Adrenal gland (tissue), 9 donors: ENCODE measurements at regions not wholly inside any gene's neighbourhood (a gene's known extent, or its start where the extent isn't known, plus 50 kb on each side); places are given as distances from the start of the nearest gene placed in this dataset.

Experiments
- DNase-seq, 7 donors: peaks; one replicate each; pipeline ENCODE4 v3.0.0-alpha.2; 2019 to 2020
- H3K27ac ChIP-seq, 5 donors: fragments of 200-600 bp; sonication (generic) in 4 of 5; 1 replicate in 3 of 5; 2 replicates in 2 of 5; pipeline versions ENCODE4 v1.5.1 to v1.8.0; 2016 to 2020; ENCODE audit warnings: mild to moderate bottlenecking in 1 of 5
- H3K27me3 ChIP-seq: fragments of 200-600 bp; 2 replicates; pipeline ENCODE4 v1.8.0; 2021
- H3K36me3 ChIP-seq, 2 donors: fragments of 200-600 bp; replicated peaks in 1 of 2; 1 replicate in 1 of 2; 2 replicates in 1 of 2; pipeline versions ENCODE4 v1.5.1 to v1.8.0; 2018 to 2022
- H3K4me1 ChIP-seq, 2 donors: fragments of 200-600 bp; replicated peaks in 1 of 2; 1 replicate in 1 of 2; 2 replicates in 1 of 2; pipeline versions ENCODE4 v1.5.1 to v1.8.0; 2018 to 2021
- H3K4me3 ChIP-seq, 4 donors: fragments of 200-600 bp; sonication (generic) in 3 of 4; one replicate each; pipeline ENCODE4 v1.5.1; 2016 to 2018
- H3K9me3 ChIP-seq, 3 donors: fragments of 200-600 bp; sonication (generic) in 1 of 3; replicated peaks in 1 of 3; 1 replicate in 2 of 3; 2 replicates in 1 of 3; pipeline versions ENCODE4 v1.5.1 to v1.8.0; 2016 to 2021
- POLR2A ChIP-seq, 2 donors: fragments of 450-650 bp; IDR thresholded peaks; one replicate each; pipeline ENCODE4 v1.6.1; 2017; ENCODE audit warnings: antibody characterized with exemption in 2 of 2, mild to moderate bottlenecking in 2 of 2, moderate library complexity in 1 of 2
- WGBS, 4 donors: extraction: QIAGEN DNeasy Blood & Tissue Kit in 2 of 4; methylation state at CpG; one replicate each; pipeline versions ENCODE4 v1.1.5 to v1.1.7; 2013 to 2017; 5-methylcytosine and 5-hydroxymethylcytosine counted together
- intact Hi-C, 2 donors: fragments of 100-400 bp; cut with DNase I; formaldehyde crosslinking; loops; one replicate each; pipeline versions ENCODE4 v1.14.1 to v1.15.0; 2022 to 2023
- TF ChIP-seq, protein P1 (sequence below), 6 experiments: fragments of 450-650 bp in 4 of 6; fragments of 200-600 bp in 2 of 6; sonication (generic) in 1 of 6; IDR thresholded peaks; 1 replicate in 5 of 6; 2 replicates in 1 of 6; pipeline versions ENCODE4 v1.5.1 to v1.8.0; 2016 to 2021; ENCODE audit warnings: antibody characterized with exemption in 6 of 6, mild to moderate bottlenecking in 2 of 6, moderate library complexity in 1 of 6
- donor health status: healthy with polysubstance abuse.
- donor health status: Bipolar disorder and iron deficiency.
- donor health status: DM: yes; HTN: yes; CAD: no.
- donor health status: DM: no; HTN: no; CAD: no.
- donor health status: DM: no; HTN: no; CAD: no.

DNA sequence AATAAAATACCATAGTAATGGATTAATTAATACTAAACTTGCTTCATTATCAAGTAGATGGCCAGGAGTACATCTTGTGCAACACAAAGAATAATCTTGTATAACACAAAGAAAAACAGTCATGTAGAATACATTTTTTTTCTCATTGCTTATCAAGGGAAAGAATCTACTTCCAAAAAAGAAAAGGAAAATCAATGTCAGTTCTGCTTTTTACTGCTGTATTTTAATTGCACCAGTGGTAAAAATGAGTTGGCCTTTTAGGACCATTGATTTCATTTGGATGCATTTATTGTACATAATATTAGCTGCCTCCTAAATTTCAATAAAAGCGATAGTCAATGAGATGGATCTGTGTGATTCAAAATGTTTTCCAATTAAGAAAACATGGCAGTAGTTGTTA lies 96.9 kb upstream of the BTBD3 start:
- Histone ChIP-seq H3K36me3 (no peaks in the 10 kb centered on the region), H3K9me3 (no peaks in the 10 kb centered on the region), H3K27me3 (no peaks in the 10 kb centered on the region), H3K4me3 (no peak overlapping the region), H3K4me1 (no peaks in the 10 kb centered on the region), H3K27ac (no peak overlapping the region)
- intact Hi-C loops, result no loop called here
- no peak for TF ChIP-seq POLR2A (IDR thresholded peaks at IDR 0.05)
- TF ChIP-seq, protein P1, sequence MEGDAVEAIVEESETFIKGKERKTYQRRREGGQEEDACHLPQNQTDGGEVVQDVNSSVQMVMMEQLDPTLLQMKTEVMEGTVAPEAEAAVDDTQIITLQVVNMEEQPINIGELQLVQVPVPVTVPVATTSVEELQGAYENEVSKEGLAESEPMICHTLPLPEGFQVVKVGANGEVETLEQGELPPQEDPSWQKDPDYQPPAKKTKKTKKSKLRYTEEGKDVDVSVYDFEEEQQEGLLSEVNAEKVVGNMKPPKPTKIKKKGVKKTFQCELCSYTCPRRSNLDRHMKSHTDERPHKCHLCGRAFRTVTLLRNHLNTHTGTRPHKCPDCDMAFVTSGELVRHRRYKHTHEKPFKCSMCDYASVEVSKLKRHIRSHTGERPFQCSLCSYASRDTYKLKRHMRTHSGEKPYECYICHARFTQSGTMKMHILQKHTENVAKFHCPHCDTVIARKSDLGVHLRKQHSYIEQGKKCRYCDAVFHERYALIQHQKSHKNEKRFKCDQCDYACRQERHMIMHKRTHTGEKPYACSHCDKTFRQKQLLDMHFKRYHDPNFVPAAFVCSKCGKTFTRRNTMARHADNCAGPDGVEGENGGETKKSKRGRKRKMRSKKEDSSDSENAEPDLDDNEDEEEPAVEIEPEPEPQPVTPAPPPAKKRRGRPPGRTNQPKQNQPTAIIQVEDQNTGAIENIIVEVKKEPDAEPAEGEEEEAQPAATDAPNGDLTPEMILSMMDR (IDR thresholded peaks at IDR 0.05), result no peak
- no peak for DNase-seq
- 94 to 97% (median 96%) methylated on average over 1 of the region's 1 CpG for WGBS, 4 donors

GRCh38 chr20:11822540-11822794 lies 95.2 kb upstream of the BTBD3 start:
- H3K4me3 ChIP-seq, result no peak overlapping the region
- no peak overlapping the region for H3K27ac ChIP-seq
- no peak for TF ChIP-seq POLR2A (IDR thresholded peaks at IDR 0.05)
- TF ChIP-seq, protein P1 (IDR thresholded peaks at IDR 0.05), result no peak
- H3K9me3 ChIP-seq, result no peaks in the 10 kb centered on the region
- no peaks in the 10 kb centered on the region for H3K27me3 ChIP-seq
- intact Hi-C loops, result no loop called here
- H3K4me1 ChIP-seq, result no peaks in the 10 kb centered on the region
- WGBS, 4 donors, result 11 to 24% (median 16%) methylated on average over 2 of the region's 2 CpGs
- no peaks in the 10 kb centered on the region for H3K36me3 ChIP-seq
- no peak for DNase-seq

GRCh38 chr20:11826334-11826733 lies 91.4 kb upstream of the BTBD3 start:
- intact Hi-C loops, result no loop called here
- no peak overlapping the region for H3K4me3 ChIP-seq
- H3K9me3 ChIP-seq, result no peaks in the 10 kb centered on the region
- WGBS, 4 donors, result 78 to 84% (median 83%) methylated on average over 4 of the region's 4 CpGs
- TF ChIP-seq POLR2A (IDR thresholded peaks at IDR 0.05), result no peak
- TF ChIP-seq, protein P1 (IDR thresholded peaks at IDR 0.05), result no peak
- H3K4me1 ChIP-seq, result no peaks in the 10 kb centered on the region
- no peak for DNase-seq
- H3K27me3 ChIP-seq, result no peaks in the 10 kb centered on the region
- H3K27ac ChIP-seq, result no peak overlapping the region
- no peaks in the 10 kb centered on the region for H3K36me3 ChIP-seq

- Histone ChIP-seq H3K27me3 (no peaks in the 10 kb centered on the region), H3K9me3 (no peaks in the 10 kb centered on the region), H3K36me3 (no peaks in the 10 kb centered on the region), H3K4me1 (no peaks in the 10 kb centered on the region), H3K4me3 (no peak overlapping the region), H3K27ac (no peak overlapping the region)
- DNase-seq, result no peak
- no peak for TF ChIP-seq POLR2A (IDR thresholded peaks at IDR 0.05)
- TF ChIP-seq, protein P1 (IDR thresholded peaks at IDR 0.05), result no peak
- 75 to 100% (median 85%) methylated on average over 1 of the region's 1 CpG for WGBS, 4 donors
- intact Hi-C loops, result no loop called here
Observed at GRCh38 chr20:11832397-11832796, 85.3 kb upstream of the BTBD3 start.
